Tibial artery (tissue), 4 donors: ENCODE measurements at regions not wholly inside any gene's neighbourhood (a gene's known extent, or its start where the extent isn't known, plus 50 kb on each side); places are given as distances from the start of the nearest gene placed in this dataset.
A peak's percentile ranks its signal among the peaks of the same experiment; 100 is the strongest.

ENCODE experiments used
- DNase-seq, 2 donors: peaks; one replicate each; pipeline ENCODE4 v3.0.0-alpha.2; 2019
- H3K27ac ChIP-seq, 2 donors: fragments of 200-600 bp; sonication (generic) in 1 of 2; 1 replicate in 1 of 2; 2 replicates in 1 of 2; pipeline ENCODE4 v1.5.1; 2018 to 2019; ENCODE audit warnings: mild to moderate bottlenecking in 1 of 2
- H3K27me3 ChIP-seq, 2 donors: fragments of 200-600 bp; sonication (generic) in 1 of 2; one replicate each; pipeline versions ENCODE4 v1.5.1 to v1.6.0; 2016 to 2019
- H3K36me3 ChIP-seq, 3 donors: fragments of 200-600 bp; sonication (generic) in 2 of 3; one replicate each; pipeline ENCODE4 v1.5.1; 2016 to 2019; ENCODE audit warnings: mild to moderate bottlenecking in 2 of 3
- H3K4me1 ChIP-seq, 4 donors: fragments of 200-600 bp; sonication (generic) in 2 of 4; 1 replicate in 3 of 4; 2 replicates in 1 of 4; pipeline ENCODE4 v1.5.1; 2016 to 2019
- H3K4me3 ChIP-seq, 2 donors: fragments of 200-600 bp; sonication (generic) in 1 of 2; 1 replicate in 1 of 2; 2 replicates in 1 of 2; pipeline ENCODE4 v1.5.1; 2018 to 2019; ENCODE audit warnings: mild to moderate bottlenecking in 2 of 2
- H3K9me3 ChIP-seq, 3 donors: fragments of 200-600 bp; sonication (generic) in 1 of 3; one replicate each; pipeline ENCODE4 v1.5.1; 2016 to 2019
- CTCF ChIP-seq, 2 experiments: fragments of 200-600 bp in 1 of 2; fragments of 450-650 bp in 1 of 2; IDR thresholded peaks; one replicate each; pipeline ENCODE4 v1.5.1; 2017 to 2019; ENCODE audit warnings: antibody characterized with exemption in 2 of 2, mild to moderate bottlenecking in 1 of 2, moderate library complexity in 1 of 2
- intact Hi-C: fragments of 100-400 bp; cut with DNase I; formaldehyde crosslinking; loops from one replicate; pipeline ENCODE4 v1.15.0; 2023; ENCODE audit warnings: low total_unique reads

DNA sequence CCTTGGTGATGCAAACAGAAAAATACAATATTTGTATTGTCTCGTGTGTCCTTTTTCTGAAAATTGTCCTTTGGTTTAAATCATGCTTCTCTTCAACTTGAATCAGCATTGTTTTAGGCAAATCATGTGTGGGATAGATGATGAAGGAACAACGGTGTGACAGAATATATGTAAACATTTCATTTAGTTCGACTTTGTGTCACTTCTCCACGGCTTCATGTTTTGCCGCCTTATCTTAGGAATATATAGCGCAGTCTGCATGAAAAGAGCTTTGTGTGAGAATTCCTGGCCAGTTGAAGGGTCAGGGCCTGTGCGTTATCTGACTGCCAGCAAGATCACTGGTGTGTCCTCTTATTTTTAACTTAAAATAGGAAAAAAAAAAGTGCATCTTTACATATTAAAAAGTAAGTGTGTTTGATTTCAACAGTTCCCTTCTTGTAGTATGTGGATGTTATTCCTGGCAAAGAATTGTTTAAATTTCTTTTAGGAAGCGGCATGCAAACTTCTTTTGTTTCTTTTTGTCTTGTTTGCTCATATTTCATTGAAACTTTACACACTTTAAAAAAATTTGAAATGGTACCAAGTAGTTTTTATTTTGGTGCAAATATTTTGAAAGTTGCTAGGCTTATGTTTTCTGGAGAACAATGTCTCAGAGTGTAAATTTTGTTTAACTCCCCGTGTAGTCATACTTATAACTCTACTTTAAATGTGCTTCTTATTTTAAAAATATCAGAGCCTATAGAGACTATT, 465.2 kb downstream of the USP25 start:
- peaks cover 0 to 5% (median 1%) of the 10 kb centered on the region in 4 donors for H3K4me1 ChIP-seq
- H3K9me3 ChIP-seq: peaks cover 0 to 2% (median 0%) of the 10 kb centered on the region in 3 donors
- H3K36me3 ChIP-seq: no peaks in the 10 kb centered on the region
- no peak for TF ChIP-seq CTCF (IDR thresholded peaks at IDR 0.05)
- peak overlapping the region; percentile 67 to 83 for H3K27ac ChIP-seq
- intact Hi-C loops: loop anchor here (1.0 kb wide), 1 partner anchor 136 kb away; no protein-coding TSS in a partner anchor
- DNase-seq: no peak
- no peaks in the 10 kb centered on the region for H3K27me3 ChIP-seq
- peak overlapping the region; percentile 48 to 55 for H3K4me3 ChIP-seq

GRCh38 chr21:16195538-16195910, 465.7 kb downstream of the USP25 start:
- Histone ChIP-seq H3K27ac (peak overlapping the region; percentile 67 to 83), H3K4me3 (peak overlapping the region; percentile 48 to 55), H3K27me3 (no peaks in the 10 kb centered on the region), H3K9me3 (no peaks in the 10 kb centered on the region), H3K36me3 (no peaks in the 10 kb centered on the region), H3K4me1 (peaks cover 0 to 5% (median 1%) of the 10 kb centered on the region in 4 donors)
- intact Hi-C loops: no loop called here
- TF ChIP-seq CTCF (IDR thresholded peaks at IDR 0.05): no peak
- DNase-seq: no peak

DNA sequence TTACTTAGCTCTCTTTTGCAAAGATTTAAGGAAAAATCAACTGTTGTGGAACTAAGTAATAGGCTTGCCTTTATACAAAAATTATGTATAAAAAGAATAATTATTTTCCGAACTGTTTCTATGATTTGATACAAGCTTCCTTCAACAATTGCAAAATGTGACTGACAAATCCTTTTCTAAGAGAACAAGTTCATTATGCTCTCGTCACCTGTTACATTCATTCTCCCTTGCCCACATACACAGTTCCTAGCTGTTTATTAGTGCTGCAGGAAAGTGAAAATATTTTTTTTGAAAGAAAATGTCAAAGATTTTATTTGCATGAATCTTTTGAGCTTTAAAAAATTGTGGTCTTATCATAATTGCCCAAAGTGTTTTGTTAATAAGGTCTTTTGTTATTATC, 466.2 kb downstream of the USP25 start:
- H3K36me3 ChIP-seq: no peaks in the 10 kb centered on the region
- no peak for DNase-seq
- H3K27me3 ChIP-seq: no peaks in the 10 kb centered on the region
- peaks cover 0 to 5% (median 1%) of the 10 kb centered on the region in 4 donors for H3K4me1 ChIP-seq
- H3K9me3 ChIP-seq: no peaks in the 10 kb centered on the region
- peak overlapping the region; percentile 67 to 83 for H3K27ac ChIP-seq
- peak overlapping the region; percentile 48 to 55 for H3K4me3 ChIP-seq
- no peak for TF ChIP-seq CTCF (IDR thresholded peaks at IDR 0.05)
- intact Hi-C loops: no loop called here

DNA sequence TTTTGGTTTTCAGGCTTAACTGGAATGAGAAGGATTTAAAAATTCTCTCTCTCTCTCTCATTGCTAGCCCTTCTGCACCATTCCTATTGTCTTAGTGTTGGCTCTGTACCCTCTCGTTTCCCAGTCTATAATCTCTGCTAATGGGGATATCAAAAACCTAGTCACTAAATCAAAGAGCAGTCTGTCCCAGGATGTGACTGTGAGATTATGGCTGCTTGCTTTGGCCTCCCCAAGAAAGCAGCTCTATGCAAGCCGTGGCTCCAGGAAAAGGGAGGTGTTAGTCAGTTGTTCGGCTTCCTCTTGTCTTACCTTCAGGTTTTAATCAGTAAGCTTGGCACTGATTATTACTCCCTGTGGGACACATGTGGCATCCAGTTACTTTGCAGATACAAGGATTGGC, 468.8 kb downstream of the USP25 start:
- intact Hi-C loops: no loop called here
- no peak for DNase-seq
- Histone ChIP-seq H3K27me3 (no peaks in the 10 kb centered on the region), H3K4me3 (no peak overlapping the region), H3K27ac (peak overlapping the region in 1 of 2 donors; percentile 83), H3K36me3 (no peaks in the 10 kb centered on the region), H3K4me1 (peaks cover 0 to 5% (median 1%) of the 10 kb centered on the region in 4 donors), H3K9me3 (no peaks in the 10 kb centered on the region)
- no peak for TF ChIP-seq CTCF (IDR thresholded peaks at IDR 0.05)

DNA sequence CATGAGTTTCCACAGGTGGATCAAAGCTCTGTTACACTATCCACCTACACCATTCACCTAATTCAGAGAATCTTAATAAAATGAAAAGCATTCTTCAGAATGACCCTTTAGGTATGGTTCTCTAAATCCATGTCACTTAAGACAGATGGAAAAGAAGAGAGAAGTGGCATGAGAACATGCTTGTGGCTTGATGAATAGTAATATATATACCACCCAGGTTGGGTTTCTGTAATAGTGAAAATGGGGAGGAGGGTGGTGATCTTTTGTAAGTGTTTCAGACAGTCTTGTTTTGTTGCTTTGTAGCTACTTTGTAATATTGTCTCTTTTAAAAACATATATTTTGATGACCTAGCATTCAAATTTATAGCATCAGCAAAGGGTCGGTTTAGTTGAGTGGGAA, 469.8 kb downstream of the USP25 start:
- Histone ChIP-seq H3K9me3 (no peaks in the 10 kb centered on the region), H3K4me3 (no peak overlapping the region), H3K36me3 (no peaks in the 10 kb centered on the region), H3K4me1 (peaks cover 0 to 5% (median 0%) of the 10 kb centered on the region in 4 donors), H3K27ac (no peak overlapping the region), H3K27me3 (no peaks in the 10 kb centered on the region)
- no peak for DNase-seq
- TF ChIP-seq CTCF (IDR thresholded peaks at IDR 0.05): no peak
- intact Hi-C loops: no loop called here
